DMS53 (cell line): ENCODE measurements at regions not wholly inside any gene's neighbourhood (a gene's known extent, or its start where the extent isn't known, plus 50 kb on each side); places are given as distances from the start of the nearest gene placed in this dataset.
A peak's percentile ranks its signal among the peaks of the same experiment; 100 is the strongest.

ENCODE experiments used
- DNase-seq: peaks from one replicate; lab custom pipeline; 2025; lab: John Stamatoyannopoulos, UW

DNA sequence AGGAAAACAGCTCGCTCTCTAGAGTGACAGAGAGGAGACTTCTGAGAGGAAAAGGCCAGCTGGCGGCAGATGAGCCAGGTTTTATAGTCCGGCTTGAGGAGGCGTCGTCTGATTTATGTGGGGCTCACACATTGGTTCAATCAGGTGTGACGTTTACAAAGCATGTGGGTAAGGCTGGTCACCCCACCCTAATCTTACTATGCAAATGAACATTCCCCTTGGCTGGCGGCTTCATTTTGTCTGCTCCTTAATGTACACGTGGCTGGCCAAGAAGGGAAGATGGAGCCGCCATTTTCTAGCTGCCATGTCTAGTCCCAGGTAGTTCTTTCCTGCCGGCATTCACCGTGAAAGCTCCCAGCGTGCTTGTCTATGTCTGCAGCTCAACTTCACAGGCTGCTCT lies 299.1 kb upstream of the SPRED2 start:
- DNase-seq, result no peak

DNA sequence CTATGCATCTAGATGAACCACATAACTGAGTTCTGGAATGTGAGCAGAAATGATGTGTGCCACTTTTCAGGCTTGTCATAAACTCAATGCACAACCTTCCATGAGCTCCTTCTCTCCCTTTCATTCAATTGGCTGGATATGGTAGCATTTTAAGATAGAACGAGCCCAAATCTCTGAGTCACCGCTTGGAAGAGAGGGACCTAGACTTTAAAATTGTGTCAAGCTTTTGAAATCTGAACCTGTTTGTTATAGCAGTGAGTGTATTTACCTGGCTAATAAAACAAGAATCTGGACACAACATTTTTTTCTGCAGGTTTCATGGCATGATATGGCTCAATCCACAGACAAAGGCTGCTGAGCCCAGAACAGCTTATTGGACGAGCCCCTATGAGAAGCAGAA lies 297.8 kb upstream of the SPRED2 start:
- DNase-seq, result peak; percentile 45

DNA sequence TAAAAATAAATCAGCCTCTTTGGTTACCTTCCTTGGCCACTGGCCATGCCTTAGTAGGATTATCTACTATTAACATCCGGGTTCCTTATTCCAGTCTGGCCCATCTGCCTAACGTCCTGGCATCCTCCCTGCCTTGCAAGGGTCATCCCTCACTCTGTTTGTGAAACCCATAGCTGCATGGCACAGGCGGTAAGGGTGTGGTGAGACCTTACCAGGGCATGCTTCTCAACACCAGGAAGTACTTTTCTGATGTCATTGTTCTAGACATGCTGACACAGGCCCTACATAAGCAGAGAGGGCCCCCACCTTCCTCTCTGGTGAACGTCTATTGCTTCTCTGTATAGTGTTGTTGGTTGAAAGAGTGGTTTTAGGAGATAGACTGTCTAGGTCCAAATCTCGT lies 296.8 kb upstream of the SPRED2 start:
- DNase-seq, result peak; percentile 48

DNA sequence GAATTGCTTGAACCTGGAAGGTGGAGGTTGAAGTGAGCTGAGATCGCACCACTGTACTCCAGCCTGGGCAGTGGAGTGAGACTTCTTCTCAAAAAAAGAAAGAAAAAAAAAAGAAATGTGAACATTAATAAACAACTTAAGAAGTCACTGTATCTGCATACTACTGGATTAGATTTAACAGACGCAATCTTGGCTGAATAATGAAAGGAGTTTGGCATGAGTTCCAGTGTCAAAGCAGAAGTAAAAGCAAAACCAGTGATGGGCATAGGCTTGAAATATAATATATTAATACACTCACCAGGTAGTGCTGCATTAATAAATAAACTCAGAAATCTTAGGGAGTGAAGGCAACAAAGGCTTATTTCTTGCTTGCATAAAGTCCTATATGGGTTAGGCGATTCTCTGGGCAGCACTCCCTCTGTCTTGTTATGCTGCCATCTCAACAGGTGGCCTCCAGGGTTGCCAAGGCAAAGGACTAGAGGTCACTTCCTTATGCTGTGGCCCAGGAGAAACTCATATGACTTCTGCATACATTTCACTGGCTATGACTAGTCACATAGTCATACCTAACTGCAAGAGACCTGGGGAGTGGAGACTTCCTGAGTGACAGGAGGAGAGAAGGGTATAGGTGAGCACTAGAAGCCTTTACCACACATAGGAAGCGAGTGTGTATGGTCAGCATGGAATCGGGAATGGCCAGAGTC lies 296.2 kb upstream of the SPRED2 start:
- peak; percentile 90 for DNase-seq

DNA sequence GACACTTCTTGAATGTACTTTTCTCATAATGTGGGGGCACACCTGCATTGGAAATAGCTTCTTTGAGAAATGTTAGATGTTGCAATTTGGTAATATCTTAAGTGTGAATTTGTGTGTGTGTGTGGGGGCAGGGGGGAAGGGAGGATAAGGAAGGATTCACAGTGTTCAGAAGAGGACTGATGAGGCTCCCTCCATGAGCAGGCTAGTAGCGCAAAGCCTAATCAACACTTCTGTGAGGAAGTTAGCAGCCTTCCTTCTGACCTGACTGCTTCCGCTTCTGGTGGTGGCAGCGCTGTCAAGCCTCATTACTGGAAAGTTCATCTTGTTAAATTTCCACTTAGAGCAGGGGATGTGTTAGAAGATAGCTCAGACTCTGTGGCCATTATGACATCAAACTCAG lies 295.4 kb upstream of the SPRED2 start:
- no peak for DNase-seq

- no peak for DNase-seq
These were observed 295.0 kb upstream of the SPRED2 start for GRCh38 chr2:65727381-65727780.

- peak; percentile 93 for DNase-seq
These were observed 292.4 kb upstream of the SPRED2 start for GRCh38 chr2:65724752-65725151.

- DNase-seq, result peak; percentile 47
These were observed 291.9 kb upstream of the SPRED2 start for GRCh38 chr2:65724336-65724735.

DNA sequence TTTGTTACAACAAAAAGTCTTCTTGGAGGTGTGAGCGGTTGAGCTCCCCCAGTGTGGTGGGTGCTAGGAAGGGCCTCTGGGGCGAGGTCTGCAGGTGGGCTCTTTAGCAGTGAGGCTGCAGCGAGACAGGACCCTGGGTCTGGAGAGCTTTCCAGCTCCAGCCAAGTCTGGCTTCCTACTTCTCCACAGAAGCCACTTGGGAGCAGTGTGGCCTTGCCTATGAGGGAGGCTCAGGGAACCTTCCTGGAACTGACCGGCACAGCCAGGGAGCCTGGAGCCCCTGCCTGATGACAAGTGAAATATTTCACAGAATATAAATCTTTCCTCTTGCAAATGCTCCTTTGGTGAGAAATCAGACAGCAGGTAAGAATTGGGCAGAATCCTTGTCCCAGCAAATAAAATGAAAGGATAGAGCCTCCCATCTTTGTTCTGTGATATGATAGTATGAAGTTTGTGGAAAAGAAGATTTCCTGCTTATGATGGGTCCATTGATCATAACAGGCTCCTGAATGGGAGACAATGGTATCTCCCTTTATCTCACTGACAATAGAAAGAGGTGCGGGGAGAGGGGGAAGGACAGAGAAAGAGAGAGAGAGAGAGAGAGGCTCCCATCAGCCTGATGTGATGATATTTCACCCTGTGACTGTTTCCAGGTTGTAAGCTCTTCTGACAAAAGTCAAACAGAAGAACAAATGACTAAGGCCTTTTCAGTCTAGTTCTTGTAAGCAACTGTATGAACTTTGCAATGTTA lies 289.8 kb upstream of the SPRED2 start:
- DNase-seq, result peak; percentile 77

- no peak for DNase-seq
These were observed 284.3 kb upstream of the SPRED2 start for GRCh38 chr2:65716698-65717097.

DNA sequence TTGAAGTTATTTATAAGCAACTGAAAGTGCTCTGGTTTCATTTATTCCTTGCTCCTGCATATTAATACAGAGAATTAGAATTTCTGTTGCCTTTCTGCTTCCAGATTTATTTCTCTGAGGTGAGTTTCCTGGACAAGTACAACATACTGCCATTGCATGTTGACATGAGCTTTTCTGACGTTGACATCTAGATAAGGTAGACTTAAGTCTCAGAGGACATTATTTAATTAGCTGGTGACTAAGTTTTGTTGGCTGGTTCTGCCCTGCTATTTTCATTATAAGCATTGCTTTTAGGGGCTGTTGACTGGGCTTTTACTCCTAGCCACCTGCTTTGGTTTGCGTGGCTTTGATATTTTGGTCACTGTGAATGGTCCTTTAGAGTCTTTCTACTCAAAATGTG lies 282.9 kb upstream of the SPRED2 start:
- peak; percentile 15 for DNase-seq

GRCh38 chr2:65714866-65715265 lies 282.5 kb upstream of the SPRED2 start:
- no peak for DNase-seq

DNA sequence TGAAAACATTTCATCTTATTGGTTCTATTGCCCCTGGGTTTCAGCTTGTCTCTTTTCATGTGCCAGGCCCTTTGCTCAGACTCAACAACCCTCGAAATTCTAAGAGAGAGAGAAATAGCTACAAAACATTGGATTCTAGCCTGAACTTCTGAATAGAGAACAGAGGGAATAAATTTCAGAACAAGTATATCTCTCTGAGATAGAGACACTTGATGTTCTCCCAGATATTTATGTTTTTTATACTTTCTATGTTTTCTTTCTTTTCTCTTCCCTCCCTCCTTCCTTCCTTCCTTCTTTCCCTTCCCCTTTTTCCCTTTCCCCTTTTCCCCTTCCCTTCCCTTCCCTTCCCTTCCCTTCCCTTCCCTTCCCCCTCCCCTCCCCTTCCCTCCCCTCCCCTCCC lies 279.5 kb upstream of the SPRED2 start:
- no peak for DNase-seq

DNA sequence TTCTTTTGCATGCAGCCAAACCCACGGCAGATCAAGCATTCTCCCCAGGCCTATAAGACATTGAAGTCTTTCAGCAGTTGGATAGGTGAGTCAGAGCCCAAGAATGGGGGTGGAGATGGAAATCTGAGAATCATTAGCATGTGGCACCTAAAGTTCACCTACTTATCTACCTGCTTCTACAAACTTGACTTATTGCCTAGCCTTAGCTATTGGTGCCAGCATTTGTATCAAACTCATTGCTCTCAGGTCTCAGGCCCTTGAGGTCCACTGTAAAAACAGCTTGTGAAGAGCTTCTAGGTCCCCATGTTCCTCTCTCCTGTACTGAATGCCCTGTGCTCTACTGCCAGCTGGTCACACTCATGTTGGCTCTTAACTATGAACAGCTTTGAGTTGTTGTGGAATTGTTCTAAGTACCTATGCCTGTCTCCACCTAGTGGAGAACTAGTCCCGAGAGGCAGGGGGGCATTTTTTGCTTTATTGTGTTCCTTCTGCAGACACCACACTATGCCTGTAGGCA lies 278.4 kb upstream of the SPRED2 start:
- peak; percentile 75 for DNase-seq

- peak; percentile 12 for DNase-seq
These were observed 278.0 kb upstream of the SPRED2 start for GRCh38 chr2:65710356-65710755.

DNA sequence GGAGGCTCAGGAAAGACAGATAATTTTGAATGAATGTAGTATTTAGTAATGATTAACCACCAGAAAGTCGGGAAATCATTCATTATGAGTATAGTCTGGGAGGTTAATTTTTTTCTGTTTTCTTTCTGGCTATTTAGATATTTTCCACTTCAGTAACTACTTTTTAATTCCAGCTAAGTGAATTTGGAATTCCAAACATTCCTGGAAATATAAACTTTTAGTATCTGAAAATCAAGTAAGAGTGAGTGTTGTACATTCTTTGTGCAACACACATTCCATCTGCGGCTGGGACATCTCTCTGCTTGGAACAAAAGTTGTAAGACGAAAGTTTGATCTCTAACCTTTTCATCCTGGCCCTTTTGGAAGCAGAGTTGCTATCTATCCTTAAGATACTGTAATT lies 275.7 kb upstream of the SPRED2 start:
- no peak for DNase-seq

- no peak for DNase-seq
These were observed 274.0 kb upstream of the SPRED2 start for GRCh38 chr2:65706411-65706810.

GRCh38 chr2:65701191-65701590 lies 268.8 kb upstream of the SPRED2 start:
- DNase-seq, result no peak

GRCh38 chr2:65700720-65701119 lies 268.3 kb upstream of the SPRED2 start:
- no peak for DNase-seq

DNA sequence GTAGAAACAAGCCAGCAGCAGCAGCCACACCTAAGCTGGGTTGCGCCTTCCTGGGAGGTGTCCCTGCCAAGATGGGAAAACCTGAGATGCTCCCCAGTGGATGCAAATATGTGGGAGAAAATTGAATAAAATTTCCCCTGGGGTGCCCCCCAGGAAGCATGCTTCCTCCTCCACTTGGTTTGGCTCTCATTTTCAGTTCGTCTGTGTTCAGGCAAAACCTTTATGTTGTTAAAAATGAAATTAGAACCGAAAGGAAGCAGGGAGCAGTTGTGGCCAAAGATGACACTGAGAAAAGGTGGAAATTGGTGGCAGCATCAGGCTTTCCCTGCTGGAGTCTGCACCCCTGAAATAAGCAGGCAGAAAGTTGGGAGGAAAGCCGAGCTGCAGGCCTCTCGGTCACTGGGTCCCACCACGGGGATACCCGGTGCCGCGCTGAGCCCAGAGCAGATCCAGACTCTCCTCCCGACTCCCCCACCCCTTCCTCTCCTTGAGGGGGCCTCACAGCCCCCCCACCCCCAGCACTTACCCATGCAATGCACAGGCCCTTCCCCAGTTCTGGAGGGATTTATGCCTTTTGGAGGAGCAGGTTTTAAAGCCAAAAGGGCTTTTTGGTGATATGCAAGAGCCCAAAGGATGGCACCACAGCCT lies 267.7 kb upstream of the SPRED2 start:
- no peak for DNase-seq

GRCh38 chr2:65691816-65692215 lies 259.4 kb upstream of the SPRED2 start:
- DNase-seq, result no peak

- no peak for DNase-seq
These were observed 255.9 kb upstream of the SPRED2 start for GRCh38 chr2:65688141-65688886.
